Kidney epithelial cell (primary cell): ENCODE measurements at regions not wholly inside any gene's neighbourhood (a gene's known extent, or its start where the extent isn't known, plus 50 kb on each side); places are given as distances from the start of the nearest gene placed in this dataset.

Experiments used
- DNase-seq: peaks from one replicate; pipeline ENCODE4 v3.0.0-alpha.2; 2010; ENCODE audit warnings: low read depth
- H3K27me3 ChIP-seq: 2 replicates; pipeline ENCODE4 v1.6.0; 2011; ENCODE audit warnings: low read length; ENCODE audit not compliant: control insufficient read depth, insufficient read depth
- H3K36me3 ChIP-seq: 2 replicates; pipeline ENCODE4 v1.5.1; 2011; ENCODE audit warnings: low read length; ENCODE audit not compliant: control insufficient read depth, insufficient read depth
- H3K4me3 ChIP-seq: 2 replicates; pipeline ENCODE4 v1.5.1; 2011; ENCODE audit warnings: low read depth, mild to moderate bottlenecking, control low read depth, low read length
- TF ChIP-seq, protein P1 (sequence below): IDR thresholded peaks from 2 replicates; pipeline ENCODE4 v1.5.1; 2011; ENCODE audit warnings: mild to moderate bottlenecking, moderate library complexity, low read length, control low read depth, inconsistent platforms; ENCODE audit not compliant: insufficient read depth, poor library complexity, severe bottlenecking

DNA sequence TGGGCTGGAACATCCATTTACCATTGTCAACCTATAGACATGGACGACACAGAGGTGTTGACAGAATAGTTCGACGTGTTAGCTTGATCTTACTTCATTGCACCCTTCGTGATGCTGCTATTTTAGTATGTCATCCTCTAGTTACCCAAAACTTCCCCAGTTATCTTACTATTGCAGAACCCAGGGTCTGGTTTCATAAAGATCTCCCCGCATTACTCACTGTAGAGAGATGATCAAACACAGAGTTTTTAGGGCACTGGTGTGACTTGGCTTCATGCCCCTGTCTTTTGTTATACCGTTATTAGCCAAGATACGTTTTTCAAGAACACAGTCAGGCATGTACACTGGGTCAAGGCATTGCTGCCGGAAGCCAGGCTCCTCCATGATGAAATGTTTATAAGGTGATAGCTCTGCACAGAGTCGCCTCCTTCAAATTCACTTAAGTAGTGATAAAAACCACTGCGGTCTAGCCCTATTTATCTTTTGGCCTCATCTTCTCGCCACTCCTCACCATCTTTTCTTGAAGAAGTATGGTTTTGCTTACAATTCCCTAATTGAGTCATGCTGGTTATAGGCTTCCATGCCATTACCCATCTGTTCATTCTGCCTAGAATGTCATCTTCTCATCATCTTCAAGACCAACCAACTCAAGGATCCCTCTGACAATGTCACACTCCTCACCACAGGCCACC lies 1127.9 kb downstream of the VRK1 start:
- Histone ChIP-seq H3K4me3 (no peak overlapping the region), H3K27me3 (no peaks in the 10 kb centered on the region), H3K36me3 (no peaks in the 10 kb centered on the region)
- TF ChIP-seq, protein P1, sequence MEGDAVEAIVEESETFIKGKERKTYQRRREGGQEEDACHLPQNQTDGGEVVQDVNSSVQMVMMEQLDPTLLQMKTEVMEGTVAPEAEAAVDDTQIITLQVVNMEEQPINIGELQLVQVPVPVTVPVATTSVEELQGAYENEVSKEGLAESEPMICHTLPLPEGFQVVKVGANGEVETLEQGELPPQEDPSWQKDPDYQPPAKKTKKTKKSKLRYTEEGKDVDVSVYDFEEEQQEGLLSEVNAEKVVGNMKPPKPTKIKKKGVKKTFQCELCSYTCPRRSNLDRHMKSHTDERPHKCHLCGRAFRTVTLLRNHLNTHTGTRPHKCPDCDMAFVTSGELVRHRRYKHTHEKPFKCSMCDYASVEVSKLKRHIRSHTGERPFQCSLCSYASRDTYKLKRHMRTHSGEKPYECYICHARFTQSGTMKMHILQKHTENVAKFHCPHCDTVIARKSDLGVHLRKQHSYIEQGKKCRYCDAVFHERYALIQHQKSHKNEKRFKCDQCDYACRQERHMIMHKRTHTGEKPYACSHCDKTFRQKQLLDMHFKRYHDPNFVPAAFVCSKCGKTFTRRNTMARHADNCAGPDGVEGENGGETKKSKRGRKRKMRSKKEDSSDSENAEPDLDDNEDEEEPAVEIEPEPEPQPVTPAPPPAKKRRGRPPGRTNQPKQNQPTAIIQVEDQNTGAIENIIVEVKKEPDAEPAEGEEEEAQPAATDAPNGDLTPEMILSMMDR = no peak
- DNase-seq = no peak

DNA sequence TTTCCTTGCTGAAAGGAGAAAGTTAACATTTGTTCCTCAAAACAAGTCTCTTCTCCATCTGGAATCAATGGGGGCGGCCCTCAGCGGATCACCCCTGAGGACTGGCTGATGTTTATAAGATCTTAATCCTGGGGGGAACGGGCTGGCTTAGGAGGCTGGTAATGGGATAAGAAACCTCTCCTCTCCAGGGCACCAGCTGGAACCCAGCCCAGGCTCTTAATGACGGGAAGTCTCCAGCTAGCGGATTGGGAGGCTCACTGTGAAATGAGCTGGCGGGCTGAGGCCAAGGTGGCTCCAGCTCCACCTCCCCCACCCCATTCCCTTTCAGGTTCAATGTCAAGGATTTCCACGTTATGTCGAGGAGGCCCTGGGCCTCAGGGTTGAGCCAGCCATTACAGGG lies 1133.0 kb downstream of the VRK1 start:
- Histone ChIP-seq H3K27me3 (no peaks in the 10 kb centered on the region), H3K36me3 (no peaks in the 10 kb centered on the region), H3K4me3 (no peak overlapping the region)
- TF ChIP-seq, protein P1 = no peak
- no peak for DNase-seq

DNA sequence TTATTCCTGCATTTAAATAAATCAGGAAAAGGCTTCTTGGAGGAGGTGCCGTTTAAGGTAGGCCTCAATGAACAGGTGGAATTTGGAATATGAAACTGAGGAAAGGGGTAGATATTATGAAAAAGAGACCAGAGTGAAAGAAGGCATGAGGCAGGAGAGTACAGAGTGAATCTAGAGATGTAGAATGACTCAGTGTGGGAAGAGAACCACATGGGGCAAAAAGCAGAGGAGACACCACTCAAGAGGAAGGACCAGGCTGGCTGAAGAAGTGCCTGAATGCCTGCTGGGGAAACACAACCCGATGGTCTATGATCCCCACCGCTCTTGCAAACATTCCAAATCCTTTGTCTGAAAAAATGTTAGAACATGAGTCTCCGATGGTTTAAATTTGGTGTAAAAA lies 1134.1 kb downstream of the VRK1 start:
- no peak overlapping the region for H3K4me3 ChIP-seq
- TF ChIP-seq, protein P1 = no peak
- no peak for DNase-seq
- no peaks in the 10 kb centered on the region for H3K36me3 ChIP-seq
- H3K27me3 ChIP-seq = no peaks in the 10 kb centered on the region

DNA sequence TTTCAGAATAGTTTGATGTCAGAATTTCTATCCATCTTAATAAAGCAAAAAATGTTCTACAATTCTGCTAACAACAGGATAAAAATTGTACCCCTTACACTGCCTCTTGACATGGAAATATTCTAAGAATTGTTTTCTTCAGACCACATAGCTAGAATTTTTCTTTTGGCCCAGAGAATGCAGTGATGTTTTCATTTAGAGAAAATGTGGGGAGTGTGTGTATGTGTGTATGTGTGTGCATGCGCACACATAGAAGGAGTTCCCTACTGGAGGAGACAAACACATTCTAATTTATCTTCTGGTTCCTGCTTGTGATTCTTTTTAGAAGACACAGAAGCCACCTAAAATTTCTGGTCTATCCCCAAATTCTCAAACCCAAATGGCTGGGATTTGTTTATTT lies 1145.7 kb downstream of the VRK1 start:
- no peak overlapping the region for H3K4me3 ChIP-seq
- no peaks in the 10 kb centered on the region for H3K36me3 ChIP-seq
- TF ChIP-seq, protein P1 = no peak
- H3K27me3 ChIP-seq = no peaks in the 10 kb centered on the region
- no peak for DNase-seq

DNA sequence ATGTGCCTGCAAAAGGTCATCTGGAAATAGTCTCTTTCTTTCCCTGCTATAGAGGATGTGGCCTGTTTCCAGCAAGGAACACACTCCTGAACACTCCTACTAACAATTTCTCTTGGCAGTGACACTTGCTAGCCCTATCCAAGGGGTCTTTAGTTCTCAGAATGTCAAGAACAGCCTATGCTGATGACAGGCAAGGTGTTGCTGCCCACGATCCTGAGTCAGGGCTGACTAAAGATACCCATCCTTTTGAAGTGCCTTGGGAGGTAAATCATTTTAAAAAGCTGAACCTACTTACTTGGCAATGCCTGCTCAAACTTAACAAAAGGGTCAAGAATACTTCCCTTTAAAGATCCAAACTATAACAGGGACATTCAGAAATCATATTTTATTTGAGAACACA lies 1146.4 kb downstream of the VRK1 start:
- TF ChIP-seq, protein P1 = no peak
- no peak overlapping the region for H3K4me3 ChIP-seq
- H3K27me3 ChIP-seq = no peaks in the 10 kb centered on the region
- H3K36me3 ChIP-seq = no peaks in the 10 kb centered on the region
- DNase-seq = no peak

DNA sequence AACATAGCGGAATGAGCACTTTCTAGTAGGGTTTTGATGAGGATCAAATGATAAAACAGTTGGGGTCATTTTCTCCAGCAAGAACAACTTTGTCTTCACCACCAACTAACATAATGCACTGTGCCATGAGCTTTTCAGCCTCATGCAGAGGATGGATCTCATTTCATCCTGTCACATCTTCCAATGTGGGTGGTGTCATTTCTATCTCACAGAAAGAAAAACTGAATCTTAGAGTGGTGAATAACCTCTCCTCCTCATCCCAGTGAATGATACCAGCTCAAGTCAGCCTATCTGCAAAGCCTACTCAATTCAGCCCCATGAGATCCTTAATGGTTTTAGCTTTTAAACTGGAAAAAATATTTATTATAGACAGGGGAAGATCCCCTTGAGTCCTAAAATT lies 1147.2 kb downstream of the VRK1 start:
- no peak for DNase-seq
- no peaks in the 10 kb centered on the region for H3K27me3 ChIP-seq

More for the DNA sequence above, 1147.2 kb downstream of the VRK1 start:
- H3K4me3 ChIP-seq = no peak overlapping the region
- TF ChIP-seq, protein P1 = no peak
- H3K36me3 ChIP-seq = no peaks in the 10 kb centered on the region
